ENCODE measurements at regions not wholly inside any gene's neighbourhood (a gene's known extent, or its start where the extent isn't known, plus 50 kb on each side); places are given as distances from the start of the nearest gene placed in this dataset.

GRCh38 chr11:45429719-45430118 is 143.6 kb upstream of the SYT13 start:
- H4K5ac ChIP-seq (ENCODE audit: low read depth, low read length), result no peak overlapping the region
- H4K8ac ChIP-seq (ENCODE audit: low read depth in 2 of 2, low read length in 2 of 2), result no peak overlapping the region
- ChIA-PET POLR2A (ENCODE audit: unreplicated experiment) (no interaction called here), CTCF (no interaction called here)
- H3K4me1 ChIP-seq (ENCODE audit: control insufficient read depth, insufficient read depth, low read length), result no peaks in the 10 kb centered on the region
- DNase-seq, result no peak
- no peak overlapping the region for H3K4me3 ChIP-seq (ENCODE audit: insufficient read depth, low read depth, low read length)
- H3K9me1 ChIP-seq (ENCODE audit: insufficient read depth, low read length), result no peaks in the 10 kb centered on the region
- H3K27ac ChIP-seq (ENCODE audit: insufficient read depth, low read length), result no peak overlapping the region
- no peaks in the 10 kb centered on the region for H3K9me3 ChIP-seq (ENCODE audit: control insufficient read depth, insufficient read depth, low read length)
- no peak overlapping the region for H3K18ac ChIP-seq (ENCODE audit: low read depth, low read length)
- no peak overlapping the region for H2AK5ac ChIP-seq (ENCODE audit: low read depth, low read length)
- no TSS peak for BruUV-seq (replicated peaks)
- H4K91ac ChIP-seq (ENCODE audit: insufficient read depth, low read depth, low read length), result no peak overlapping the region
- dilution Hi-C loops (cut with HindIII; ENCODE audit: low sequenced_read_pairs, unreplicated experiment), result no loop called here
- no peak overlapping the region for H2AFZ ChIP-seq (replicated peaks; ENCODE audit: low read length, poor library complexity)
- H4K20me1 ChIP-seq (ENCODE audit: insufficient read depth, low read length), result no peaks in the 10 kb centered on the region
- H2BK5ac ChIP-seq (ENCODE audit: low read depth, low read length, poor library complexity, severe bottlenecking), result no peak overlapping the region
- no peak overlapping the region for H2BK15ac ChIP-seq (ENCODE audit: low read depth, low read length)
- no peak overlapping the region for H3K4ac ChIP-seq (ENCODE audit: low read depth, low read length)
- H3K14ac ChIP-seq (replicated peaks; ENCODE audit: low read depth, low read length), result no peak overlapping the region
- H3K56ac ChIP-seq (ENCODE audit: extremely low read depth, insufficient read depth, low read length), result no peak overlapping the region
- H3K9ac ChIP-seq (ENCODE audit: low read depth, low read length), result no peak overlapping the region
- no peak overlapping the region for H3K4me2 ChIP-seq (ENCODE audit: low read depth, low read length)
- H3K23ac ChIP-seq (ENCODE audit: low read depth, low read length), result no peak overlapping the region
- intact Hi-C loops (cut with micrococcal nuclease), result no loop called here
- H3K36me3 ChIP-seq (ENCODE audit: control insufficient read depth, insufficient read depth, low read length), result no peaks in the 10 kb centered on the region
- no CpG with 5 or more reads among the region's 4 CpGs for WGBS, 2 experiments (ENCODE audit: extremely low coverage in 2 of 2, insufficient read length in 1 of 2)
- no peak for ATAC-seq (ENCODE audit: low read depth)
- no peak overlapping the region for H2BK120ac ChIP-seq (ENCODE audit: low read depth, low read length)
- no peak overlapping the region for H2AK9ac ChIP-seq (replicated peaks; ENCODE audit: low read depth, low read length, poor library complexity)
- no peak for TF ChIP-seq CTCF (conservative IDR thresholded peaks at IDR 0.05; ENCODE audit: low read depth, low read length)
- TF ChIP-seq RAD21 (IDR thresholded peaks at IDR 0.05; ENCODE audit: low read length), result no peak
- TF ChIP-seq POLR2A (IDR thresholded peaks at IDR 0.05; ENCODE audit: low read depth, low read length), result no peak
- TF ChIP-seq NFE2L2 (IDR thresholded peaks at IDR 0.05; ENCODE audit: low read depth, low read length), result no peak
- TF ChIP-seq MAZ (IDR thresholded peaks at IDR 0.05; ENCODE audit: borderline replicate concordance, low read depth, low read length), result no peak
- TF ChIP-seq USF2 (IDR thresholded peaks at IDR 0.05; ENCODE audit: low read depth, low read length), result no peak
- TF ChIP-seq BHLHE40 (IDR thresholded peaks at IDR 0.05; ENCODE audit: low read depth, low read length), result no peak
- no peak for TF ChIP-seq CHD1 (IDR thresholded peaks at IDR 0.05; ENCODE audit: low read depth, low read length)
- TF ChIP-seq RCOR1 (IDR thresholded peaks at IDR 0.05; ENCODE audit: insufficient replicate concordance, low read length), result no peak
- no peak for TF ChIP-seq MXI1 (IDR thresholded peaks at IDR 0.05; ENCODE audit: borderline replicate concordance, low read depth, low read length)
- TF ChIP-seq FOS (IDR thresholded peaks at IDR 0.05; ENCODE audit: low read depth, low read length), result no peak
- TF ChIP-seq RFX5 (IDR thresholded peaks at IDR 0.05; ENCODE audit: low read depth, low read length), result no peak
- no peak for TF ChIP-seq SMC3 (IDR thresholded peaks at IDR 0.05; ENCODE audit: low read depth, low read length)
- no peak for TF ChIP-seq MAFK (IDR thresholded peaks at IDR 0.05; ENCODE audit: low read depth, low read length)
- no peak for TF ChIP-seq CEBPB (IDR thresholded peaks at IDR 0.05; ENCODE audit: low read depth, low read length)
- TF ChIP-seq ELK1 (IDR thresholded peaks at IDR 0.05; ENCODE audit: borderline replicate concordance, low read depth, low read length), result no peak
- no peaks in the 10 kb centered on the region for H3K79me1 ChIP-seq (ENCODE audit: low read depth in 1 of 2, low read length in 2 of 2)
- H3K27me3 ChIP-seq (ENCODE audit: control insufficient read depth, insufficient read depth, low read length), result peaks cover 14% of the 10 kb centered on the region
- H2BK20ac ChIP-seq (ENCODE audit: low read depth, low read length), result no peak overlapping the region
- in situ Hi-C loops (cut with MboI; ENCODE audit: low sequenced_read_pairs), result no loop called here

All from IMR-90 (cell line).